ENCODE measurements at regions not wholly inside any gene's neighbourhood (a gene's known extent, or its start where the extent isn't known, plus 50 kb on each side); places are given as distances from the start of the nearest gene placed in this dataset.

GRCh38 chr2:193670478-193670877 lies 1475.7 kb upstream of the TMEFF2 start:
- no peak for TF ChIP-seq CTCF (conservative IDR thresholded peaks at IDR 0.05; ENCODE audit: low read depth, low read length)
- TF ChIP-seq EZH2 (IDR thresholded peaks at IDR 0.05; ENCODE audit: low read length, unreplicated experiment) = no peak
- TF ChIP-seq EZH2phosphoT487 (IDR thresholded peaks at IDR 0.05; ENCODE audit: borderline replicate concordance, low read length) = no peak
